HCEC 1CT (cell line): ENCODE measurements at regions not wholly inside any gene's neighbourhood (a gene's known extent, or its start where the extent isn't known, plus 50 kb on each side); places are given as distances from the start of the nearest gene placed in this dataset.
"Not testable (repeated sequence)": the region's sequence is repeated elsewhere in the genome, so short reads cannot be mapped to it uniquely, and the experiment has no call there.

Source experiments
- DNase-seq: peaks from one replicate; pipeline ENCODE4 v3.0.0-alpha.2; 2017

- DNase-seq: no peak
These were observed 142.1 kb downstream of the C6orf118 start for GRCh38 chr6:165167311-165167710.

GRCh38 chr6:165163519-165163918 is 145.9 kb downstream of the C6orf118 start:
- no peak for DNase-seq

- DNase-seq: no peak
These were observed 149.9 kb downstream of the C6orf118 start for GRCh38 chr6:165159460-165159859.

- no peak for DNase-seq
These were observed 162.9 kb downstream of the C6orf118 start for GRCh38 chr6:165146456-165146855.

GRCh38 chr6:165135889-165136288 is 173.5 kb downstream of the C6orf118 start:
- DNase-seq: no peak

- DNase-seq: no peak
These were observed 180.3 kb downstream of the C6orf118 start for GRCh38 chr6:165129086-165129485.

GRCh38 chr6:165127743-165128142 is 181.7 kb downstream of the C6orf118 start:
- not testable (repeated sequence) for DNase-seq

GRCh38 chr6:165124681-165125080 is 184.7 kb downstream of the C6orf118 start:
- DNase-seq: not testable (repeated sequence)

- DNase-seq: no peak
These were observed 190.0 kb downstream of the C6orf118 start for GRCh38 chr6:165119231-165120020.

- DNase-seq: no peak
These were observed 190.7 kb downstream of the C6orf118 start for GRCh38 chr6:165118736-165119135.

- DNase-seq: no peak
These were observed 191.6 kb downstream of the C6orf118 start for GRCh38 chr6:165117806-165118205.

- DNase-seq: no peak
These were observed 192.3 kb downstream of the C6orf118 start for GRCh38 chr6:165117121-165117520.

- DNase-seq: no peak
These were observed 198.5 kb downstream of the C6orf118 start for GRCh38 chr6:165110860-165111259.

- no peak for DNase-seq
These were observed 200.4 kb downstream of the C6orf118 start for GRCh38 chr6:165109011-165109410.

- no peak for DNase-seq
These were observed 203.1 kb downstream of the C6orf118 start for GRCh38 chr6:165106261-165106660.

- no peak for DNase-seq
These were observed 211.2 kb downstream of the C6orf118 start for GRCh38 chr6:165098165-165098564.

- DNase-seq: peak; percentile 17
These were observed 212.5 kb downstream of the C6orf118 start for GRCh38 chr6:165096868-165097267.

GRCh38 chr6:165096209-165096608 is 213.2 kb downstream of the C6orf118 start:
- DNase-seq: no peak

- peak; percentile 22 for DNase-seq
These were observed 216.4 kb downstream of the C6orf118 start for GRCh38 chr6:165092881-165093595.

- DNase-seq: no peak
These were observed 218.2 kb downstream of the C6orf118 start for GRCh38 chr6:165091121-165091785.

GRCh38 chr6:165090242-165090641 is 219.2 kb downstream of the C6orf118 start:
- peak; percentile 20 for DNase-seq

- no peak for DNase-seq
These were observed 222.6 kb downstream of the C6orf118 start for GRCh38 chr6:165086814-165087213.

- no peak for DNase-seq
These were observed 226.8 kb downstream of the C6orf118 start for GRCh38 chr6:165082636-165083035.
